OCI-LY3 (cell line): ENCODE measurements at regions not wholly inside any gene's neighbourhood (a gene's known extent, or its start where the extent isn't known, plus 50 kb on each side); places are given as distances from the start of the nearest gene placed in this dataset.

Experiments
- CTCF ChIP-seq: fragments of 200-600, 300-600 bp; sonication (generic); IDR thresholded peaks from 2 replicates; pipeline ENCODE4 v1.5.1; 2014; ENCODE audit warnings: antibody characterized with exemption, low read length, low read depth
- EZH2phosphoT487 ChIP-seq: fragments of 200-600 bp; shearing (Covaris generic); IDR thresholded peaks from 2 replicates; pipeline ENCODE4 v1.6.1; 2018; ENCODE audit warnings: antibody characterized with exemption, mixed run types, low read depth

GRCh38 chr14:84041421-84041820 lies 1488.5 kb upstream of the FLRT2 start:
- TF ChIP-seq CTCF (no peak), EZH2phosphoT487 (no peak)
